GM18861 (cell line): ENCODE measurements at regions not wholly inside any gene's neighbourhood (a gene's known extent, or its start where the extent isn't known, plus 50 kb on each side); places are given as distances from the start of the nearest gene placed in this dataset.
"Not testable (repeated sequence)": the region's sequence is repeated elsewhere in the genome, so short reads cannot be mapped to it uniquely, and the experiment has no call there.

Experiments used
- ATAC-seq: cut with Tn5 transposase; IDR thresholded peaks from one replicate; pipeline ENCODE4 v1.9.1; 2021; ENCODE audit not compliant: unreplicated experiment

GRCh38 chr2:75390169-75390568 is 170.6 kb downstream of the EVA1A start:
- no peak for ATAC-seq

- ATAC-seq, result no peak
Measured at GRCh38 chr2:75389271-75389670, 171.5 kb downstream of the EVA1A start.

- no peak for ATAC-seq
Measured at GRCh38 chr2:75381032-75381431, 179.7 kb downstream of the EVA1A start.

- ATAC-seq, result no peak
Measured at GRCh38 chr2:75379476-75380210, 180.3 kb upstream of the TACR1 start.

- no peak for ATAC-seq
Measured at GRCh38 chr2:75375646-75376582, 176.6 kb upstream of the TACR1 start.

GRCh38 chr2:75374414-75374957 is 175.2 kb upstream of the TACR1 start:
- not testable (repeated sequence) for ATAC-seq

GRCh38 chr2:75367401-75367800 is 168.1 kb upstream of the TACR1 start:
- ATAC-seq, result no peak

GRCh38 chr2:75361486-75361885 is 162.2 kb upstream of the TACR1 start:
- no peak for ATAC-seq

GRCh38 chr2:75360945-75361344 is 161.6 kb upstream of the TACR1 start:
- ATAC-seq, result no peak

GRCh38 chr2:75356865-75357264 is 157.5 kb upstream of the TACR1 start:
- ATAC-seq, result no peak

GRCh38 chr2:75353131-75353530 is 153.8 kb upstream of the TACR1 start:
- ATAC-seq, result no peak

- ATAC-seq, result no peak
Measured at GRCh38 chr2:75348307-75348706, 149.0 kb upstream of the TACR1 start.

GRCh38 chr2:75344146-75344545 is 144.8 kb upstream of the TACR1 start:
- no peak for ATAC-seq

- ATAC-seq, result peak; percentile 64
Measured at GRCh38 chr2:75342504-75343175, 143.3 kb upstream of the TACR1 start.

- ATAC-seq, result no peak
Measured at GRCh38 chr2:75340560-75340959, 141.2 kb upstream of the TACR1 start.

GRCh38 chr2:75338461-75338860 is 139.1 kb upstream of the TACR1 start:
- ATAC-seq, result no peak

GRCh38 chr2:75337619-75338018 is 138.3 kb upstream of the TACR1 start:
- no peak for ATAC-seq

- no peak for ATAC-seq
Measured at GRCh38 chr2:75337016-75337415, 137.7 kb upstream of the TACR1 start.

GRCh38 chr2:75336451-75336850 is 137.1 kb upstream of the TACR1 start:
- ATAC-seq, result no peak

- no peak for ATAC-seq
Measured at GRCh38 chr2:75334076-75334475, 134.8 kb upstream of the TACR1 start.

GRCh38 chr2:75333646-75334045 is 134.3 kb upstream of the TACR1 start:
- no peak for ATAC-seq
